GM12878 (cell line): ENCODE measurements at regions not wholly inside any gene's neighbourhood (a gene's known extent, or its start where the extent isn't known, plus 50 kb on each side); places are given as distances from the start of the nearest gene placed in this dataset.
"Not testable (repeated sequence)": the region's sequence is repeated elsewhere in the genome, so short reads cannot be mapped to it uniquely, and the experiment has no call there.

Experiments
- ASH2L ChIP-seq: fragments of 300-600, 200-600 bp; sonication (generic); IDR thresholded peaks from 2 replicates; pipeline ENCODE4 v1.6.1; 2017; ENCODE audit warnings: low read depth, mild to moderate bottlenecking, borderline replicate concordance
- EZH2 ChIP-seq: IDR thresholded peaks from 2 replicates; pipeline ENCODE4 v1.6.1; 2012; ENCODE audit warnings: low read depth, mild to moderate bottlenecking, control low read depth, inconsistent platforms, low read length, borderline replicate concordance; ENCODE audit not compliant: control insufficient read depth
- MEF2A ChIP-seq: IDR thresholded peaks from 2 replicates; pipeline ENCODE4 v1.6.1; 2011; ENCODE audit warnings: low read depth, mild to moderate bottlenecking, low read length, moderate library complexity; ENCODE audit not compliant: insufficient read depth
- MYB ChIP-seq: fragments of 150-350 bp; IDR thresholded peaks from 2 replicates; pipeline ENCODE4 v1.6.1; 2014; ENCODE audit warnings: mild to moderate bottlenecking, low read depth, low read length, borderline replicate concordance
- POLR2A ChIP-seq: IDR thresholded peaks from 2 replicates; pipeline ENCODE4 v1.6.1; 2011; ENCODE audit warnings: low read depth, mild to moderate bottlenecking, low read length
- POLR2AphosphoS2 ChIP-seq: IDR thresholded peaks from 2 replicates; pipeline ENCODE4 v1.6.1; 2011; ENCODE audit warnings: low read depth, mild to moderate bottlenecking, low read length, improper control_type of control experiment, moderate library complexity
- RELA ChIP-seq: fragments of 450-650 bp; IDR thresholded peaks from 2 replicates; pipeline ENCODE4 v1.8.0; 2014; ENCODE audit warnings: borderline replicate concordance; ENCODE audit not compliant: partially characterized antibody
- SP1 ChIP-seq: IDR thresholded peaks from one replicate; pipeline ENCODE4 v1.6.1; 2011; ENCODE audit warnings: low read depth, low read length
- TF ChIP-seq, protein P1 (sequence below), 3 experiments: IDR thresholded peaks in 2 of 3; conservative IDR thresholded peaks in 1 of 3; 2 replicates each; pipeline ENCODE4 v1.5.1; 2011; ENCODE audit warnings: low read depth in 3 of 3, low read length in 3 of 3, mild to moderate bottlenecking in 3 of 3, control low read depth in 2 of 3, moderate library complexity in 2 of 3, inconsistent platforms in 1 of 3, mixed read lengths in 1 of 3; ENCODE audit not compliant: control insufficient read depth in 2 of 3, insufficient read depth in 1 of 3; ENCODE audit errors: extremely low read depth in 1 of 3
- TF ChIP-seq, protein P2 (sequence below): fragments of 450-650 bp; IDR thresholded peaks from 2 replicates; pipeline ENCODE4 v1.6.1; 2016; ENCODE audit warnings: mild to moderate bottlenecking
- TF ChIP-seq, protein P3 (sequence below): IDR thresholded peaks from 2 replicates; pipeline ENCODE4 v1.6.1; 2012; ENCODE audit warnings: low read depth, low read length, improper control_type of control experiment

DNA sequence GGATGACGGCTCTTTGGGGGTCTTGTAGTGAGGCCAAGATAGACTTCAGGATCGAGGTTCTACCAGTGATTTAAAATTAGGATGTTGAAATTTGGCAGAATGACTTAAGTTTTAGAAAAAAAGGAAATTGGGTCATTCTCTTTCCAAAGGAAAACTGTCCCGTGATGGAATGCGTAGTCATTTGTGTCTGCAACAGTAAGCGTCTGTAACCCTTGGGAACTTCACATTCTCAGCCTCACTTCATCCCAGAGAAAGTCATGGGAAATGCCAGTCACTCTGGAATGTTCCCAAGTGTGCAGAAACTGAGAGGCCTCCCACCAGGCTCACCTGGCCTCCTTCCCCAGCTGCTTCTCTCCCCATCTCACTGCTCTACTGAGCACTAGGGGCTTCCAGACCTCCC, 5441.4 kb upstream of the TPTE start:
- TF ChIP-seq, protein P1, sequence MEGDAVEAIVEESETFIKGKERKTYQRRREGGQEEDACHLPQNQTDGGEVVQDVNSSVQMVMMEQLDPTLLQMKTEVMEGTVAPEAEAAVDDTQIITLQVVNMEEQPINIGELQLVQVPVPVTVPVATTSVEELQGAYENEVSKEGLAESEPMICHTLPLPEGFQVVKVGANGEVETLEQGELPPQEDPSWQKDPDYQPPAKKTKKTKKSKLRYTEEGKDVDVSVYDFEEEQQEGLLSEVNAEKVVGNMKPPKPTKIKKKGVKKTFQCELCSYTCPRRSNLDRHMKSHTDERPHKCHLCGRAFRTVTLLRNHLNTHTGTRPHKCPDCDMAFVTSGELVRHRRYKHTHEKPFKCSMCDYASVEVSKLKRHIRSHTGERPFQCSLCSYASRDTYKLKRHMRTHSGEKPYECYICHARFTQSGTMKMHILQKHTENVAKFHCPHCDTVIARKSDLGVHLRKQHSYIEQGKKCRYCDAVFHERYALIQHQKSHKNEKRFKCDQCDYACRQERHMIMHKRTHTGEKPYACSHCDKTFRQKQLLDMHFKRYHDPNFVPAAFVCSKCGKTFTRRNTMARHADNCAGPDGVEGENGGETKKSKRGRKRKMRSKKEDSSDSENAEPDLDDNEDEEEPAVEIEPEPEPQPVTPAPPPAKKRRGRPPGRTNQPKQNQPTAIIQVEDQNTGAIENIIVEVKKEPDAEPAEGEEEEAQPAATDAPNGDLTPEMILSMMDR (IDR thresholded peaks at IDR 0.05 in 2 of 3, conservative IDR thresholded peaks at IDR 0.05 in 1 of 3; ENCODE audit: control insufficient read depth in 2 of 3, extremely low read depth in 1 of 3, insufficient read depth in 1 of 3, low read depth in 3 of 3, low read length in 3 of 3): not testable (repeated sequence)
- not testable (repeated sequence) for TF ChIP-seq ASH2L, MEF2A, RELA, POLR2A, MYB, POLR2AphosphoS2, SP1, EZH2
- TF ChIP-seq, protein P2, sequence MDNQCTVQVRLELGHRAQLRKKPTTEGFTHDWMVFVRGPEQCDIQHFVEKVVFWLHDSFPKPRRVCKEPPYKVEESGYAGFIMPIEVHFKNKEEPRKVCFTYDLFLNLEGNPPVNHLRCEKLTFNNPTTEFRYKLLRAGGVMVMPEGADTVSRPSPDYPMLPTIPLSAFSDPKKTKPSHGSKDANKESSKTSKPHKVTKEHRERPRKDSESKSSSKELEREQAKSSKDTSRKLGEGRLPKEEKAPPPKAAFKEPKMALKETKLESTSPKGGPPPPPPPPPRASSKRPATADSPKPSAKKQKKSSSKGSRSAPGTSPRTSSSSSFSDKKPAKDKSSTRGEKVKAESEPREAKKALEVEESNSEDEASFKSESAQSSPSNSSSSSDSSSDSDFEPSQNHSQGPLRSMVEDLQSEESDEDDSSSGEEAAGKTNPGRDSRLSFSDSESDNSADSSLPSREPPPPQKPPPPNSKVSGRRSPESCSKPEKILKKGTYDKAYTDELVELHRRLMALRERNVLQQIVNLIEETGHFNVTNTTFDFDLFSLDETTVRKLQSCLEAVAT: not testable (repeated sequence)
- TF ChIP-seq, protein P3, sequence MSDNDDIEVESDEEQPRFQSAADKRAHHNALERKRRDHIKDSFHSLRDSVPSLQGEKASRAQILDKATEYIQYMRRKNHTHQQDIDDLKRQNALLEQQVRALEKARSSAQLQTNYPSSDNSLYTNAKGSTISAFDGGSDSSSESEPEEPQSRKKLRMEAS: not testable (repeated sequence)
